H9 (cell line): ENCODE measurements at regions not wholly inside any gene's neighbourhood (a gene's known extent, or its start where the extent isn't known, plus 50 kb on each side); places are given as distances from the start of the nearest gene placed in this dataset.

Source experiments
- DNase-seq: peaks from one replicate; pipeline ENCODE4 v3.0.0-alpha.2; 2017
- H2AFZ ChIP-seq: one replicate; pipeline ENCODE4 v1.6.1; 2013; ENCODE audit warnings: mild to moderate bottlenecking, low read length, control low read depth, moderate library complexity
- H2AK5ac ChIP-seq: 2 replicates; pipeline ENCODE4 v1.6.1; 2013; ENCODE audit warnings: low read length, control low read depth, mixed read lengths; ENCODE audit not compliant: insufficient read length
- H2BK120ac ChIP-seq: one replicate; pipeline ENCODE4 v1.6.1; 2013; ENCODE audit warnings: low read depth, mild to moderate bottlenecking, low read length, control low read depth, inconsistent platforms; ENCODE audit not compliant: poor library complexity, severe bottlenecking
- H2BK12ac ChIP-seq: 2 replicates; pipeline ENCODE4 v1.6.1; 2013; ENCODE audit warnings: low read length, control low read depth, mixed read lengths, low read depth; ENCODE audit not compliant: insufficient read length
- H2BK15ac ChIP-seq: 2 replicates; pipeline ENCODE4 v1.6.1; 2013; ENCODE audit warnings: low read depth, low read length, control low read depth
- H2BK20ac ChIP-seq: one replicate; pipeline ENCODE4 v1.6.1; 2013; ENCODE audit warnings: low read depth, mild to moderate bottlenecking, low read length, control low read depth, inconsistent platforms; ENCODE audit not compliant: poor library complexity, severe bottlenecking
- H2BK5ac ChIP-seq: 2 replicates; pipeline ENCODE4 v1.6.1; 2013; ENCODE audit warnings: low read length, control low read depth, mixed read lengths; ENCODE audit not compliant: insufficient read length
- H3K14ac ChIP-seq: 2 replicates; pipeline ENCODE4 v1.6.1; 2013; ENCODE audit warnings: low read length, control low read depth; ENCODE audit not compliant: insufficient read depth
- H3K18ac ChIP-seq: 2 replicates; pipeline ENCODE4 v1.6.1; 2013; ENCODE audit warnings: low read depth, mild to moderate bottlenecking, mixed read lengths, low read length, control low read depth; ENCODE audit not compliant: insufficient read length
- H3K23ac ChIP-seq: 2 replicates; pipeline ENCODE4 v1.6.1; 2013; ENCODE audit warnings: low read length, control low read depth, mixed read lengths, low read depth; ENCODE audit not compliant: insufficient read length
- H3K23me2 ChIP-seq: 2 replicates; pipeline ENCODE4 v1.6.1; 2013; ENCODE audit warnings: low read depth, mild to moderate bottlenecking, mixed read lengths, low read length, control low read depth; ENCODE audit not compliant: insufficient read length, poor library complexity, severe bottlenecking
- H3K27ac ChIP-seq: 2 replicates; pipeline ENCODE4 v1.5.1; 2013; ENCODE audit warnings: low read length, control low read depth, mixed read lengths, low read depth; ENCODE audit not compliant: insufficient read length
- H3K27me3 ChIP-seq: 2 replicates; pipeline ENCODE4 v1.6.1; 2013; ENCODE audit warnings: low read length, control low read depth, inconsistent platforms; ENCODE audit not compliant: insufficient read depth
- H3K4ac ChIP-seq: 2 replicates; pipeline ENCODE4 v1.6.1; 2013; ENCODE audit warnings: low read depth, mild to moderate bottlenecking, control low read depth, inconsistent platforms, low read length, moderate library complexity
- H3K4me1 ChIP-seq: 2 replicates; pipeline ENCODE4 v1.6.1; 2013; ENCODE audit warnings: low read length, control low read depth, inconsistent platforms; ENCODE audit not compliant: insufficient read depth
- H3K4me2 ChIP-seq: 2 replicates; pipeline ENCODE4 v1.6.1; 2013; ENCODE audit warnings: low read length, control low read depth, mixed read lengths; ENCODE audit not compliant: insufficient read length, insufficient read depth
- H3K56ac ChIP-seq: 2 replicates; pipeline ENCODE4 v1.6.1; 2013; ENCODE audit warnings: low read depth, mild to moderate bottlenecking, mixed read lengths, low read length, control low read depth; ENCODE audit not compliant: insufficient read length
- H3K79me1 ChIP-seq: 2 replicates; pipeline ENCODE4 v1.6.1; 2013; ENCODE audit warnings: low read depth, mild to moderate bottlenecking, moderate library complexity, low read length, control low read depth, inconsistent platforms; ENCODE audit not compliant: insufficient read depth, poor library complexity, severe bottlenecking
- H3K79me2 ChIP-seq: 2 replicates; pipeline ENCODE4 v1.6.1; 2013; ENCODE audit warnings: low read length, control low read depth, inconsistent platforms; ENCODE audit not compliant: insufficient read depth
- H3K9ac ChIP-seq: 2 replicates; pipeline ENCODE4 v1.6.1; 2013; ENCODE audit warnings: low read length, control low read depth, mixed read lengths; ENCODE audit not compliant: insufficient read length; ENCODE audit errors: extremely low read depth
- H3K9me3 ChIP-seq: one replicate; pipeline ENCODE4 v1.6.1; 2013; ENCODE audit warnings: low read depth, low read length, inconsistent platforms; ENCODE audit not compliant: control insufficient read depth
- H3T11ph ChIP-seq: one replicate; pipeline ENCODE4 v1.6.1; 2013; ENCODE audit warnings: mild to moderate bottlenecking, low read length, control low read depth, inconsistent platforms
- H4K20me1 ChIP-seq: one replicate; pipeline ENCODE4 v1.6.1; 2013; ENCODE audit not compliant: control insufficient read depth, insufficient read length, insufficient read depth
- H4K5ac ChIP-seq: 2 replicates; pipeline ENCODE4 v1.6.1; 2013; ENCODE audit warnings: low read depth, mild to moderate bottlenecking, mixed read lengths, low read length, control low read depth; ENCODE audit not compliant: insufficient read length
- H4K8ac ChIP-seq: replicated peaks from 2 replicates; pipeline ENCODE4 v1.6.1; 2013; ENCODE audit warnings: low read length, control low read depth, mixed read lengths, low read depth; ENCODE audit not compliant: insufficient read length
- H4K91ac ChIP-seq: 2 replicates; pipeline ENCODE4 v1.6.1; 2013; ENCODE audit warnings: low read depth, mild to moderate bottlenecking, moderate library complexity, mixed read lengths, low read length, control low read depth; ENCODE audit not compliant: insufficient read length
- H3K27ac Mint-ChIP-seq, 3 experiments: 2 replicates in 2 of 3; 3 replicates in 1 of 3; pipeline ENCODE4 v1.8.0; 2020 to 2021; ENCODE audit warnings: mixed read lengths in 3 of 3, mild to moderate bottlenecking in 1 of 3, moderate library complexity in 1 of 3
- H3K27me3 Mint-ChIP-seq: 2 replicates; pipeline ENCODE4 v1.8.0; 2021; ENCODE audit warnings: low read depth, mild to moderate bottlenecking, moderate library complexity, mixed read lengths
- H3K36me3 Mint-ChIP-seq, 3 experiments: 2 replicates in 2 of 3; 3 replicates in 1 of 3; pipeline ENCODE4 v1.8.0; 2020 to 2021; ENCODE audit warnings: low read depth in 3 of 3, mixed read lengths in 3 of 3; ENCODE audit not compliant: insufficient read depth in 1 of 3
- H3K4me1 Mint-ChIP-seq, 2 experiments: 2 replicates each; pipeline ENCODE4 v1.8.0; 2020; ENCODE audit warnings: mixed read lengths in 2 of 2
- H3K4me3 Mint-ChIP-seq, 2 experiments: 2 replicates in 1 of 2; 3 replicates in 1 of 2; pipeline ENCODE4 v1.8.0; 2020 to 2021; ENCODE audit warnings: mild to moderate bottlenecking in 2 of 2, mixed read lengths in 2 of 2, moderate library complexity in 1 of 2
- H3K9me3 Mint-ChIP-seq, 2 experiments: 2 replicates in 1 of 2; 3 replicates in 1 of 2; pipeline ENCODE4 v1.8.0; 2020; ENCODE audit warnings: mild to moderate bottlenecking in 2 of 2, mixed read lengths in 2 of 2, moderate library complexity in 1 of 2
- WGBS: extraction: QIAGEN DNeasy Blood & Tissue Kit; methylation state at CpG from one replicate; pipeline ENCODE4 v1.1.7; 2013; ENCODE audit warnings: missing lambda C conversion rate, low lambda C conversion rate, mixed read lengths; ENCODE audit not compliant: insufficient read length; ENCODE audit errors: extremely low coverage; 5-methylcytosine and 5-hydroxymethylcytosine counted together
- TF ChIP-seq, protein P1 (sequence below): fragments of 200-600 bp; sonication (generic); conservative IDR thresholded peaks from 3 replicates; pipeline ENCODE4 v1.8.0; 2021; ENCODE audit warnings: antibody characterized with exemption, mild to moderate bottlenecking

- H4K20me1 ChIP-seq, result no peaks in the 10 kb centered on the region
- no peaks in the 10 kb centered on the region for H3K4me1 ChIP-seq
- no peak overlapping the region for H3K14ac ChIP-seq
- H3K36me3 Mint-ChIP-seq, result no peaks in the 10 kb centered on the region
- no peak overlapping the region for H4K8ac ChIP-seq
- H3K27me3 Mint-ChIP-seq, result no peaks in the 10 kb centered on the region
- H3K56ac ChIP-seq, result no peak overlapping the region
- H2BK5ac ChIP-seq, result no peak overlapping the region
- H4K91ac ChIP-seq, result no peak overlapping the region
- no peak overlapping the region for H2BK20ac ChIP-seq
- no peak overlapping the region for H3T11ph ChIP-seq
- no peak overlapping the region for H2AK5ac ChIP-seq
- DNase-seq, result no peak
- H2BK120ac ChIP-seq, result no peak overlapping the region
- H2BK12ac ChIP-seq, result no peak overlapping the region
- no peaks in the 10 kb centered on the region for H3K27me3 ChIP-seq
- no peak overlapping the region for H3K23ac ChIP-seq
- H3K79me2 ChIP-seq, result no peaks in the 10 kb centered on the region
- H3K23me2 ChIP-seq, result no peaks in the 10 kb centered on the region
- WGBS, result no CpG with 5 or more reads among the region's 2 CpGs
- no peak overlapping the region for H3K4me3 Mint-ChIP-seq
- H3K27ac Mint-ChIP-seq, result no peak overlapping the region
- no peak overlapping the region for H3K9ac ChIP-seq
- H3K4me2 ChIP-seq, result no peak overlapping the region
- no peaks in the 10 kb centered on the region for H3K9me3 Mint-ChIP-seq
- no peak overlapping the region for H3K18ac ChIP-seq
- no peak overlapping the region for H3K4ac ChIP-seq
- TF ChIP-seq, protein P1, sequence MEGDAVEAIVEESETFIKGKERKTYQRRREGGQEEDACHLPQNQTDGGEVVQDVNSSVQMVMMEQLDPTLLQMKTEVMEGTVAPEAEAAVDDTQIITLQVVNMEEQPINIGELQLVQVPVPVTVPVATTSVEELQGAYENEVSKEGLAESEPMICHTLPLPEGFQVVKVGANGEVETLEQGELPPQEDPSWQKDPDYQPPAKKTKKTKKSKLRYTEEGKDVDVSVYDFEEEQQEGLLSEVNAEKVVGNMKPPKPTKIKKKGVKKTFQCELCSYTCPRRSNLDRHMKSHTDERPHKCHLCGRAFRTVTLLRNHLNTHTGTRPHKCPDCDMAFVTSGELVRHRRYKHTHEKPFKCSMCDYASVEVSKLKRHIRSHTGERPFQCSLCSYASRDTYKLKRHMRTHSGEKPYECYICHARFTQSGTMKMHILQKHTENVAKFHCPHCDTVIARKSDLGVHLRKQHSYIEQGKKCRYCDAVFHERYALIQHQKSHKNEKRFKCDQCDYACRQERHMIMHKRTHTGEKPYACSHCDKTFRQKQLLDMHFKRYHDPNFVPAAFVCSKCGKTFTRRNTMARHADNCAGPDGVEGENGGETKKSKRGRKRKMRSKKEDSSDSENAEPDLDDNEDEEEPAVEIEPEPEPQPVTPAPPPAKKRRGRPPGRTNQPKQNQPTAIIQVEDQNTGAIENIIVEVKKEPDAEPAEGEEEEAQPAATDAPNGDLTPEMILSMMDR, result no peak
- no peaks in the 10 kb centered on the region for H3K79me1 ChIP-seq
- H3K9me3 ChIP-seq, result no peaks in the 10 kb centered on the region
- no peak overlapping the region for H2BK15ac ChIP-seq
- H3K27ac ChIP-seq, result no peak overlapping the region
- H3K4me1 Mint-ChIP-seq, result peaks cover 0 to 2% of the 10 kb centered on the region in 2 experiments; a peak in 1 of 4 replicates
- no peak overlapping the region for H4K5ac ChIP-seq
- H2AFZ ChIP-seq, result no peak overlapping the region
Measured at GRCh38 chr1:170407138-170407537, 124.8 kb upstream of the GORAB start.
